Stimulated activated CD4-positive, alpha-beta T cell treated with anti-CD3 and anti-CD28 coated beads, Interleukin-15, amount 100 ng/mL, for 48 hours (primary cell): ENCODE measurements at regions not wholly inside any gene's neighbourhood (a gene's known extent, or its start where the extent isn't known, plus 50 kb on each side); places are given as distances from the start of the nearest gene placed in this dataset.

Experiments
- DNase-seq, 2 donors: peaks; one replicate each; pipeline ENCODE4 v3.0.0-alpha.2; 2020; ENCODE audit warnings: low read depth in 2 of 2

DNA sequence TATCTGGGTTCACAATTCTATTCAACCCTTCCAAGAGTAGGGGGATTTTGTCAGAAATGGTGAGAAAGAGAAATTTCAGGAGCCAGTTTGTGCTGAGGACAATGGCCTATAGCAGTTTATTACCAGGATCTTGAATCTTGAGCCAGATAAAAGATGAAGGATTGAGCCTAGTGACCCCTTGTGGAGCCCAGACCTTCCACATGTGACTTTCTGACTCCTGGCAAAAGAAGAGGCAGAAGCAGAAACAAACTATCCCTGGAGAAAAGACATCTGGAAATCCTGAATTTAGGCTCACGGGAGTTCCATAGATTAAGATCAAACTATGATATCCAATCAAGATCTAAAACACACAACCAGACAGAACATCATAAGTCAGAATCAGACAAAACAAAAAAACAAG is 60.9 kb upstream of the CHRM2 start:
- DNase-seq = no peak

DNA sequence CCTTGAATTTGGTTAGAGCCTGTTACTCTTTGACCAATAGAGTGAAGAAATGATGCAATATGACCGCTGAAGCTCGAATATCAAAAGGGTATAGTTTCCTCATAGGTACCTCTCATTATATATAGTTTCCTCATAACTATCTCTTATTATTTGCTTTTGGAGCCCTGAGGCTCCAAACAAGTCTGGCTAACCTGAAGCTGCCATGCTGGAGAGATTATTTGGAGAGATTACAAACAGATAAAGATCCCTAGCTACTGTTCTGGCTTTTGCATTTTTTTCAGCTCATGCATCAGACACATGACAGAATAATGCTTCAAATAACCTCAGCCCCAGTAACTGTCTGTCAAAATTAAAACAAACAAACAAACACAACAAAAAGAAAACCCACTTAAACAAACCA is 65.4 kb upstream of the CHRM2 start:
- no peak for DNase-seq

DNA sequence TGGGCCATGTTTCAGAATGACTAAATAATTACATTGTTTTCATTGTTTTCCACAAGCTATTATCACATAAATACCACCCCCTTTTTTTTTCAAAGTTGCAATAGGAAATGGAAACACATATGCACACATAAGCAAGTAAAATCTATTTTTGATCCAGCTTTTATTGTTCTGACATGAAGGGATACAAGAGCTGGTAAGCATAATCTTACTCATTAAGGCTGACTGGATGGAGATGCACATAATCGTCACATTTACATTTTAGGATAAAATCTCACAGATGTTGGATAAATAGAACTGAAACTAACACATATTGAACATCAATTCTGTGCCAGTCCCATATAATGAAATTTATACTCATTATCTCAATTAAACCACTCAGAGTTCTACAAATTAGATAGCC is 84.5 kb upstream of the CHRM2 start:
- DNase-seq = no peak

DNA sequence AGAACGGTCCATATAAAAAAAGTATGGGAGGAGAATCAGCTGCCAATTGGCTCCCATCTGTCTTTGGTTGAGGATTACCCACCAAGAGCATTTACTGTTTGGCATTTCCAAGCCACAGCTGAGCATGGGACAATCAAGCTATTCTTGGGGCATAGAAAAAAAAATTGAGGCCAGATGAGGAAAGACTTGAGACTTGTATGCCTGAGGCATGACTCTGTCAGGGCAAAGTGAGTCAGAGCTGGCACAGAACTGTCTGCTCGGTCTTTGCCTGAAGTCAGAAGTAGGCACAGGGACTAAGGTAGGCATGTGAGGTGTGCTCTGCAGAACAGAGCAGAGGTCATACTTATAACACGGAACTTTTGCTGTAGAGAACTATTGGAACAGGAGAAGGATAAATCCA is 126.5 kb upstream of the CHRM2 start:
- DNase-seq = no peak

DNA sequence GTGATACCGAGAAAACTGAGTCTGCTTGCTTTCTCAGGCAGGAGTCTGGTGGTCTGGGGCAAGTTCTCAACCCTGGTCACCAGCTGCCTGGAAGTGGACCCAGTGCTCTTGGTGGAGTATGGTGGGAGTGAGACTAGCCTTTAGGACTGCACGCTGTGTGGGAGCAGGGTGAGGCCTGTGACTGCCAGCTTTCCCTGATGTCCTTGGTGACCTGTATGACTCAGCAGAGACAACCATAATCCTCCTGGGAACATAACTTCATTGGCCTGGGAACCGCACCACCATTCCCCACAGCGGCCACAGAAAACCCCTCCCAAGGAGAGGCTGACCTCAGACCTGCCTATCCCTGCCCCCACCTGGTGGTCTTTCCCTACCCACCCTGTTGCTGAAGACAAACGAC is 139.5 kb upstream of the CHRM2 start:
- DNase-seq = no peak

DNA sequence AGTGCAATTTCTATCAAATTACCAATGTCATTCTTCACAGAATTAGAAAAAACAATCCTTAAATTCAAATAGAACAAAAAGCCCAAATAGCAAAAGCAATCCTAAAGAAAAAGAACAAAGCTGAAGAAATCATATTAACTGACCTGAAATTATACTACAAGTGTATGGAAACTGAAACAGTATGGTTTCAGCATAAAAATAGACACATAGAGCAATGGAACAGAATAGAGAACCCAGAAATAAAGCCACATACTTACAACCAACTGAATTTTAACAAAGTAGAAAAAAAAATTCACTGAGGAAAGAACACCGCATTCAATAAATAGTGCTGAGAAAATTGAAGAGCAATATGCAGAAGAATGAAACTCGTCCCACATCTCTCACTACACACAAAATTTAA is 142.0 kb upstream of the CHRM2 start:
- no peak for DNase-seq

DNA sequence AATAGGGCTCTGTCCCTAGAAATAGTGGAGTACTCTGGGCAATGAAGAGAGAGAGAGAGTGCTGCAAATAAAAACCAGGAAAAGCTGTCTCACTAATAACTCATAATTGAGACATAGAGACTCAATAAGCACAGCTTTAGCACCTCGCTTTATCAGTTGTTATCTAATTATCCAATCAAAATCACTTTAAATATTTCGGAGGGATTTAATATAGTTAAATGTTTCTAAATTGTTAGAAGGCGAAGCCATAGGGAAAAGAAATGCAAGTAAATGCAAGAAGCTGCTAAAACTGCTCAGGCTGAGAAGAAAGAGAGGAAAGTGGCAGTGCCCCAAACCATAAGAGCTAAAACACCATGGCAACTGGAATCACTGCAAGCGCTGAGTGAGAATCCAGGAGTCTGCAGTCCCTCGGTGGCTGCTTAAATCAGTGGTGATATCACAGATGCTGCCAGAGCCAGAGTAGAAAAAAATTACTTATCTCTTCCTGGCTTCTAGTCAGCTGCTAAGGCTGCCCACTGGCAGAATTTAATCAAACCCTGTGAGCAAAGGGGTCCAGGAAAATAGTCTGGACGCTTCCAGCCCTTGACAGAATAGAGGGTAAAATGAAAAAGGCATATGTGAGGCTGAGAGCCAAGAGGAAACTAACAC is 150.4 kb upstream of the CHRM2 start:
- DNase-seq = no peak

DNA sequence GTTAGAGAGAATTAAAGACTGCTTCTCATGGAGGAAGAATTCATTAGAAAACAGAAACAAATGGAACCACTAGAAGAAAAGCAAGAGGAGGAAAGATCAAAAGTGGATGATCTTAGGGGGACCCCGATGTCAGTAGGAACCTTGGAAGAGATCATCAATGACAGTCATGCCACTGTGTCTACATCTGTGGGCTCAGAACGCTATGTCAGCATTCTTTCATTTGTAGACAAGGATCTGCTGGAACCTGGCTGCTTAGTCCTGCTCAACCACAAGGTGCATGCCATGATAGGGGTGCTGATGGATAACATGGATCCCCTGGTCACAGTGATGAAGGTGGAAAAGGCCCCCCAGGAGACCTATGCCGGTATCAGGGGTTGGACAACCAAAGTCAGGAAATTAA is 154.4 kb upstream of the CHRM2 start:
- DNase-seq = no peak

DNA sequence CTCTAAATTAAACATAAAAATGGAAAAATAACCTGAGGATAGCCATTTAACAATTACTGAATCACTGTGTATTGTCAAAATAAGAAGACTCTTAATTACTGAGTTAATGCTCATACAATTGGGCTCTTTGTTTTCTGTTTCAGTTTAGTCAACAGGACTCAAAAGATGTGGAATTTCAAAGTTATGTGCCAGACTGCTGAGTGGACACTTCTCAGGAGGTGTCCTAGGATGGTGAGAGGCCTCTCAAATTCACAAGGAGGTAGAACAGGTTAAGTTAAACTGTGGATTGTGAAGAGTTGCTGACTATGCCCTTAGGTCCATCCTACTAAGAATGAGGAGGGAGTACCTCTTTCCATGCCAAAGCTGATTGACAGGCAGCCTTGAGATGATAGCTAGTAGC is 157.7 kb upstream of the CHRM2 start:
- DNase-seq = no peak

DNA sequence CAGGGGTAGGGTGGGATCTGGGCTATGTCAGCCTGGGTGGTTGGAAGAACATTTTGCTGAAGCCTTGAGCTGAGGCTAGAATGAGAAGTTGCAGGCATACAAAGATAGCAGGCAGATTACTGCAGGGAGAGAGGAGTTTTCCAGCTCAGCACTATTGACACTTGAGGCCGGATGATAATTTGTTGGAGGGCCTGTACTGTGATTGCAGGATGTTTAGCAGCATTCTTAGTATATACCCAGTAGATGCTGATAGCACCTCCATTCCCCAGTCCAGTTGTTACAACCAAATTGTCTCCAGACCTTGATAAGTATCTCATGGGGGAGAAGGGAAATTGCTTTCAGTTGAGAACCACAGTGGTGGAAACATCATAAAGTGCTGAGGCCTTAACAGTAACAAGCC is 158.6 kb upstream of the CHRM2 start:
- no peak for DNase-seq

DNA sequence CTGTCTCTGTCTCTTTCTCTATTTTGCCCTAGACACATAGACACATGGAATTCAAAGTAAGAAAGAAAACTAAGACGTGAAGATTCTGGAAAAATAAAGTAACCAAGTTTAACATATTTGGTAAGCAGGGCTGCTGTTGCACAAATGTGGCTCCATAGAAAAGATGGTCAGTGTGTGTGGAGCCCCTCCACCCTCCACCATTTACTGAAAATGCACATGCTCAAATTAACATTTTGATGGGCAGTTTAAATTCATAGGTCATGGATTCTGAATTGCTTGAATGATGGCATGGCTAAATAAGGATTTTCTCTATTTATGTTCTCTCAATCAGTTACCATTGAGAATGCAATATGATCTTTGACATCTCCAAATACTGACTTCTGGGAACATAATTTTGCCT is 165.5 kb upstream of the CHRM2 start:
- DNase-seq = no peak

DNA sequence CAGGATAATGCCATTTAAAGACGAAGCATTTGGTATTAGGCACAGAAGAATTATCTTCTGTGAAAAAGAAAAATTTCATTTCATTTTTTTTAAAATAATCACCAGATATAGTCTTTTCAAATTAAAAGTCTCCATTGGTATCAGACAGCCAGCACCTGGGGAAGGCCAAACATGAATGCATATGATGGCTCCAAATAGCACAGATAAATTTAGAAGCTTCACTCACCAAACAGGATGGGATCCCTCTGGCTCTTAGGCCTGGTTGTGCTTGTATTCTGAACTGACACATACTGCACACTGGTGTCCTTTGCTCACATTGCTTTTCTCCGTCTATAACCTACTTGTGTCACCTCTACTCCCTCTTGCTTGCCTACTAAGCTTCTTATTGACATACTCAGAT is 169.5 kb upstream of the CHRM2 start:
- no peak for DNase-seq

DNA sequence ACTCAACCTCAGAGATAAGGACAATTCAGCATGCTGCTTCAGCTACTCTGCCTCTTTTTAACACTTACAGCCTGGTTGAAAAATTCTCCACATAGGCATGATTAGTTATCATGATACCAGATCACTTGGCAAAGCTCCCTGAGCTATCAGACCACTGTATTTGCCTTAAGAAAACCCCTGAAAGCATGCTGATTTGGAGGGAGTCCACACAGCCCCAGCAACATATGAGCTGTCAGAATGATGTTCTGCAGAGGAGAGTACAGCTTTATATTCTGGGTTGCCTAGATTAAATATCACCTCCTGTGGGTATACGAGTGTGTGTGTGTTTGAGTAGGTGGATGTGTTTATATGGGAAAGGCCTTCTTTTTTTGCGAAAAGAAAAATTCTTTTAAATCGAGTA is 170.2 kb upstream of the CHRM2 start:
- DNase-seq = no peak

DNA sequence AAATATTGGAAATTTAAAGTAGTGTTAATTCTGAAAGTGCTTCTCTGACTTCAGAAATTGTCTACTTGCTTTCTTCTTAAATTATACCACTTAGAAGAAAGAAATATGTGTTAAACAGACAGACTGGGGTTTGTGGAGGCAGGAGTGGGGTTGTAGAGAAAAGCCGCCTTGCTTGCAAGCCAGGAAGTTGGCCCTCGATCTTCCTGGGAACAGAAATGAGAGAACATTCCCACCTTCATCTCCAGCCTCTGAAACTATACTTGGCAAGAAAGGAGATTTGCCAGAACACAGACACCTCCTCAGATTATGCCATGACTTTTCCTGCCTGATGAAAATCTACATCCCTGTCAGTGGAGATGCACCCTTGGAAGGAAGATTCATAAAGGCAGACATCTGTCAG is 171.2 kb upstream of the CHRM2 start:
- DNase-seq = no peak

DNA sequence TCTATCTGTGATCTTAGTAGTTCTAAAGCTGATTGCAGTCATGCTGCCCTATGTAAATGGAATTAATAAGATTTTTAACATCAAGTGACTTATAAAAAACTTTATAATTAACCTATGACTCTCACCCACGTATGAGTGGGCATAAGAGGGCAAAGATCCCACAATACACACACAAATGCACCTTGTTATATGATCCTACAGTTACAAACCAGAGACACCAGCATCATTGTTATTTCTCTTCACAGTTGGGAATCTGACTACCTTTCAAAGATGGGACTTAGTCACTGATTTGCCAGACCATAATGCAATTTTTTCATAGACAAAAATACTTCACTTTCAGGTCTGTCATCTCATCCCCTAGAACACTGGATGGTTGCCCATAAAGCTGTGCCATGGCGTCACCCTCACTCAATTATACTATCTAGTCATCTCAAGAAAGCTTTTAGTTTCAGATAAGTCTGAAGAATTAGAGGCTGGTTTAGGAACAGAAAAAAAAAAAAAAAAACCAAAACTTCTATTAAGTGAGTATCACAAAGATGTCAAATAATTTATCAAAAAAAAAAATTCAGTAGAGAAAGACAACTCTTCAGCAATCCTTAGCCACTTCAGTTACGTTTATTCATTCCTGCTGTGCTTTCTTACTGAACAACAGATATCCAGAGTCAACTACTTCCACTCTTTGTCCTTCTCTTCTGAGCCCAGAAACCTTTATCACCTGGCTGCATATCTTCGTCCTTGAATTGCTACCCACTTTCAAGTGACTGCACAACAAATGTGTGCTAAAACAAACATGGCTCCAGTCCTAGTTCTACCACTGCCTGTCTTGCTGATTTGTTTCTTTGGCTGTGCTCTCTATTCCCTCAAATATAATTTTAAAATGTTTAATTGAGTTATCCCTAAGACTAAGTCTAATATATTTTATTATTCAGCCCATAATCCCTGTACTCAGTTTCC is 175.0 kb upstream of the CHRM2 start:
- no peak for DNase-seq

DNA sequence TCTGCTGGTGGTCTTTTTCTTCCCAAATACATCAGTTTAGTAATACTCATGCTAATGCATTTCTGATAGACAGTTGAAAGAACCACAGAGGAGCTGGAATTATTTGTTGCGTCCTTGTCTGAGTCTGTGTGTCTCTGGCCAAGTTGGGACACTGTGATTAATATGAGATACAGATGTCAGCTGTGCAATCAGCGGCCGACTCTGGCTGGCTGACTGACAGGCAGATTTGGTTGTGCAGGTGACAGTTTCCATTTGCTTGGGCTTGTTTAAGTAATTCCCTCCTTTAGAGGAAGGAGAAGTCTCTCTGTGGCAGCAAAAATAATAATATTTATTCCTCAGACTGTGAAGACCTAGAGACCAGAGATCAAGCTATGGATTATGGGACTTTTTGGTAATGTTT is 176.2 kb upstream of the CHRM2 start:
- no peak for DNase-seq

DNA sequence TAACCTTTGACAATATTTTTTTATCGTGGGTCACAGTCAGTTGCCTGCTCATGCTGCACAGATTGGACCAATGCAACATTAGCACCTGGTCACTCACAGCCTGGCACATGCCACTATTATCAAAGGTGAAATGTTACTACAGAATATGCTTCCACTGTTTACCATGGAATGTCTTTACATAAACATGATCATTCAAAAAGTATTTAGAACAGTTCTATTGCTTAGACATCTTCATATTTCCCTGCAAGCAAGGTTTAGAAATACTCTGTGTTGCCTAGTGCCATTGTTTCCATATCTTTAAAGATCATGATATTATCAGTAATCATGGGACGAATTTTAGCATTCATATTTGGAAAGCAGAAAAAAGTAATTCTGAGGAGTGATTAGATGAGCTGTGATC is 179.9 kb upstream of the CHRM2 start:
- no peak for DNase-seq

DNA sequence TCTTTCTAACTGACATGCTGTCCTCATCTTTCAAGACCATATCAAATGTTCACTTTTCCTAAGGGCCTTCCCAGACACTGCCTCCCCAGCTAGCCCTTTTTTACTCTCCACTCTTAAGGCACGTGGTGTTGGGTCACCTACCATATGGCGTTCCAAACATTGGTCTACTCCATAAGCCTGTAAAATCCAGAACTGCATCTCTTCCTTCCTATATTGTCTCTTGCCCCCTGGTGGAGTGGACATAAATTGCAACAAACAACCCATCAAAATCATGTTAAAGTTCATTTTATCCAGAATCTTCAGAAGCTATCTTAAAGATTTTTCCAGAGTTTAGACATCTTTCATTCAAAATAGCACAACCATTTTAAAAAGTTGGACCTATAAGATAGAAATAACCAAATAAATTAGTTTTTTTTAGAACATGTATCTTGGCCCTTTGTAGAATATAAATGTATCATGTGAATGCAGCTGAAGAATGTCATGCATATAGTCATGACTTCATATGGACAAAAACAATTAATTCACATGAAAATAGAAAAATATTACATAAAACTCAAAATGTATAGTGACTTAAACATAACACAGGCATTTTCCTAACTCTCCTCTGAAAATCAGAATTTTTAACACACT is 180.6 kb upstream of the CHRM2 start:
- DNase-seq = no peak

DNA sequence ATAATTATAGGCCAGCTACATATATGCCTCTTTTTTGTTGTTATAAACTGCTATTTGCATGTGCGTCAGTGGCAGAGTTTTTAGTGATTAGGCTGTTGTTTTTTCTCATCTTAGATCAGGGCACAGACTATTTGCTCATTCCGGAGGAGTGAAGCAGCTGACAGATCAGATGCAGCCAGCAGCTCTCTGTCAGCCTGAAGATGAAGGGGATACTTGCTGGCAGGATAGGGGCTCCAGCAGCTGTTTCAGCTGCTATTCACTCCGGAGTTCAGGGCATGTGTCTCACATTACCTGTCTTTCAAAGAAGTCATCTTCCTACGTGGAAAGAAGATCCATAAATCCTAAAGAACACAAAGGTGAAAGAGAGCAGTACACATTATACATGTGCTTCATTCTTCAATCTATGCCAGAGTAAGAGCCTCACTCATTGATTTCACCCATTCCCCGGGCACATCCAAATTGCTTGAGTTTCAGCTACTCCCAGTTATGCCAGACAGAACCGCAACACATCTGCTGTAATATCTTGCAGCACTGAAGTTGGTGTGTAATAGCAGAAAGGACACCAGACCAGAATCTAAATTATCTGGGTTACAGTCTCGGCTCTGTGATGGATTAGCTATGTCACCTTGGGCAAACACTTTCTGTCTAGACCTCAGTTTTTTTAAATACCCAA is 182.8 kb upstream of the CHRM2 start:
- DNase-seq = no peak

DNA sequence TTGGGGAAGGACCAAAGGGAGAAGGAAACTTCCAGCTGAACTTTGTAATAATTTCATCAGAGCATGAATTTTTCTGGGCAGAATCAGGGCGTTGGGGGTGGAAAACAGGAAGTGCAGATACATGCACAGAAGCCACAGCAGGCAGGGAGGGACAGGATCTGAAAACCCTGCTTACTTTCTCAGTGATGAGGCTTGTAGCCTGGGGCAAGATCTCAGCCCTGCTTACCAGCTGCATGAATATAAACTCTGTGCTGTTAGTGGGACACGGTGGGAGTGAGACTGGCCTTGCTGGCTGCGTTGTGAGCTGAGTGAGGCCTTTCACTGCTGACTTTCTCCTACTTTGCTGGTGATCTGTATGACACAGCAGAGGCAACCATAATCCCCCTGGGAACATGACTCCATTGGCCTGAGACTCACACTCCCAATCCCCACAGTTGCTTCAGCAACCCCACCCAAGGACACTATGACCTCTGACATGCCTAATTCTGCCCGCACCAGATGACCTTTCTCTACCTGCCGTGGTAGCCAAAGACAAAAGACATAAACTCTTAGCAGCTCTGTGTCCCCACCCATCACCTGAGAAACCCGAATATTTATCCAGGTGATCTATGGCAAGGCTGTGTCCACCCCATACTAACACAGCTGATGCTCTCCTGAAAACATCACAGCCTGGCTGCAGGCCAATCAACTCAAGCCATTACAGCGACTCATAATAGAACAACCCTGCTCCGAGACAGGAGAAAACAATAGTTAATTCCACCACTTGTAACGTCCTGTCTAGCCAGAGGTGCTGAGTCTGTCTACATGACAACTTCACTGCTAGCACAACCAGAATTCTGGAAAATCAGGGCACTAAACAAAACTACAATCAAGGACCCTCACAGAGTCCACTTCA is 190.7 kb upstream of the CHRM2 start:
- DNase-seq = no peak

DNA sequence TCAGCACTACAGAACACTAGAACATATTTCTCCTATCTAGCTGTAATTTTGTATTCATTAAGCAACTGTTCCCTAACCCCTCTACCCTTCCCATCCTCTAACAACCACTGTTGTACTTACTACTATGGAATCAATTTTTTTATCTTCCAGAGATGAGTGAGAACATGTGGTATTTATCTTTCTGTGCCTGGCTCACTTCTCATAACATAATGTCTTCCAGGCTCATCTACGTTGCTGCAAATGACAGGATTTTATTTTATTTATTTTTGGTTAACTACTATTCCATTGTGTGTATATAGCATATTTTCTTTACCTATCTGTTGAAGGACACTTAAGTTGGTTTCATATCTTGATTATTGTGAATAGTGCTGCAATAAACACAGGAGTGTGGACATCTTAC is 200.9 kb upstream of the CHRM2 start:
- DNase-seq = no peak
